C4-2B (cell line): ENCODE measurements at regions not wholly inside any gene's neighbourhood (a gene's known extent, or its start where the extent isn't known, plus 50 kb on each side); places are given as distances from the start of the nearest gene placed in this dataset.
A peak's percentile ranks its signal among the peaks of the same experiment; 100 is the strongest.

Source experiments
- H3K27ac ChIP-seq: fragments of 450-650 bp; 2 replicates; pipeline ENCODE4 v1.5.1; 2017
- ZFX ChIP-seq: fragments of 450-650 bp; IDR thresholded peaks from 2 replicates; pipeline ENCODE4 v1.6.1; 2017
- TF ChIP-seq, protein P1 (sequence below): fragments of 450-650 bp; conservative IDR thresholded peaks from 2 replicates; pipeline ENCODE4 v1.5.1; 2017; ENCODE audit warnings: mild to moderate bottlenecking

DNA sequence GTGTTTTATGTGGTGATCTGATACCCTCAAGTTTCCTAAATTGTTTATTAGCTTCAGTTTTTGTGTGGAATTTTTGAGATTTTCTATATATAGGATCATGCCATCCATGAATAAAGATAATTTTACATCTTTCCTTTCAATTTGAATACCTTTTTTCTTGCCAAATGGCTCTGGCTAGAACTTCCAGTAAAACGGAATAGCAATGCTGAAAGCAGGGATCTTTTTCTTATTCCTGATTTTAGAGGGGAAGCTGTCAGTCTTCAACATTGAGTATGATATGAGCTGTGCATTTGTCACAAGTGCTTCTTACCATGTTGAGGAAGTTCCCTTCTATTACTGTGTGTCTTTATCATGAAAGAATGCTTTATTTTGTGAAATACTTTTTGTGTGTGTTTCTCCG lies 618.8 kb downstream of the FGF9 start:
- H3K27ac ChIP-seq: no peak overlapping the region
- TF ChIP-seq, protein P1, sequence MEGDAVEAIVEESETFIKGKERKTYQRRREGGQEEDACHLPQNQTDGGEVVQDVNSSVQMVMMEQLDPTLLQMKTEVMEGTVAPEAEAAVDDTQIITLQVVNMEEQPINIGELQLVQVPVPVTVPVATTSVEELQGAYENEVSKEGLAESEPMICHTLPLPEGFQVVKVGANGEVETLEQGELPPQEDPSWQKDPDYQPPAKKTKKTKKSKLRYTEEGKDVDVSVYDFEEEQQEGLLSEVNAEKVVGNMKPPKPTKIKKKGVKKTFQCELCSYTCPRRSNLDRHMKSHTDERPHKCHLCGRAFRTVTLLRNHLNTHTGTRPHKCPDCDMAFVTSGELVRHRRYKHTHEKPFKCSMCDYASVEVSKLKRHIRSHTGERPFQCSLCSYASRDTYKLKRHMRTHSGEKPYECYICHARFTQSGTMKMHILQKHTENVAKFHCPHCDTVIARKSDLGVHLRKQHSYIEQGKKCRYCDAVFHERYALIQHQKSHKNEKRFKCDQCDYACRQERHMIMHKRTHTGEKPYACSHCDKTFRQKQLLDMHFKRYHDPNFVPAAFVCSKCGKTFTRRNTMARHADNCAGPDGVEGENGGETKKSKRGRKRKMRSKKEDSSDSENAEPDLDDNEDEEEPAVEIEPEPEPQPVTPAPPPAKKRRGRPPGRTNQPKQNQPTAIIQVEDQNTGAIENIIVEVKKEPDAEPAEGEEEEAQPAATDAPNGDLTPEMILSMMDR: no peak
- no peak for TF ChIP-seq ZFX

DNA sequence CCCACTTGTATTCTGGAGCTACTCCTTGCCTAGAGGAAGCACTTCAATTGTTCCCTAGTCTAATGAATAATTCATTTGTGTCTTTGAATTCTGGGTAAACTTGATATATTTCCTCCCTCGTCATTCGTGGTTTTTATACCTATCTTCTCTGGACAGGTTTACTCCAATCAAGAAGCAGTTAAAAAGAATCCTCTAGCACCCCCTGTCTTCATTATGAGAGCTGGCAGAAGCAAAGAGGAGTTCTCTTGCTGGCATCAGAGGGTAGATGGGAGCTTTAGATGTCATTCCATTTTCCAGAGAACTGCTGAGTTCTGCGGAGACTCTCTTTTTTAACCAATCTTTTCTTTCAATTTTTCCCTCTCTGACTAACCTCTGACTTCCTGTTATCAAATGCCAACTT lies 627.7 kb downstream of the FGF9 start:
- TF ChIP-seq ZFX: no peak
- TF ChIP-seq, protein P1: peak; percentile 33
- no peak overlapping the region for H3K27ac ChIP-seq

DNA sequence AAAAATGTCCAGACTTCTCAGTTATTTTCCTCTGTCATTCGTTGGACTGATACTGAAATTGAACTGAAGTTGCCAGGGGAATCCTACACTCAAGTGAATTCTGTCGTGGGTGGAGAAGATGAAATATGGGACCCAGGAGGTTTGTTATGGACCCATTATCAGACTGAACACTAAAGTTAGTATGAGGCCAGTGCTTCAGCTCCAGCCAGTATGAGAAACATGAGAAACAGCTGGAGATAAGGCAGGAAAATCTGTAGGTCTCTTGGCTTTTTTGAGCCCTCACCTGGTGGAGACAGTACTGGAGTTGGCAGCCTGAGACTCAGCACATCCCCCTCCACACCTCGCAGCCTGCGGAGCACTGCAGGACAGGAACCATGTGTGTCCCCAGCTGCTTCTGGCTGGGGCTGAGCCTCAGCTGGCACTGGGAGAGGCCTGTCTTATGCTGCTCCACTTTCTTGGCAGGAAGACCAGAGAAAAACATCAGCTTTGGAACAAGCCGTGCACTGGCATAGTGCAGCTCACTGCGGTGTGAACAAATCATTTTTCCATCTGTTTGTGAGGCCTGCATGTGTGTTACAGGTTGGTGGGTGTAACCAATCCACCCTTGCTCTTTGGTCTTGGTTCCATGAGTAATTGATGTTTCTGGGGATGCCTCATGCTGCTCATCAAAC lies 641.0 kb downstream of the FGF9 start:
- no peak overlapping the region for H3K27ac ChIP-seq
- TF ChIP-seq, protein P1: no peak
- TF ChIP-seq ZFX: no peak

DNA sequence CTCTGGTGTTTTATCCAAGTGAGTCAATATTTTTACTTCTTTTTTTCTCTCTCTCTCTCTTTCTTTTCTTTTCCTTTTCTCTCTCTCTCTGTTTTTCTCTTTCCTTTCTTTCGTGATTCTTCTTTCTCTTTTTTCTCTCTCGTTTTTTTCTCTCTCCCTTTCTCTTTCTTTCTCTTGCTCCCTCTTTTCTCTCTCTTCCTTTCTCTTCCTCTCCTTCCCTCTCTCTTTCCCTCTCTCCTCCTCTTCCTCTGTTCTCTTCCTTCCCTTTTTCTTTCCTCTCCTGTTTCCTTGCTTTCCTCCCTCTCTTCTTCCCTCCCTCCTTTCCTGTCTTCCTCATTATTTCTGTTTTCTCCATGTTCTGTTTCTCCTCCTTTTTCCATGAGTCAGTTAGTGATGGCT lies 641.5 kb downstream of the FGF9 start:
- TF ChIP-seq, protein P1: no peak
- TF ChIP-seq ZFX: no peak
- H3K27ac ChIP-seq: no peak overlapping the region

DNA sequence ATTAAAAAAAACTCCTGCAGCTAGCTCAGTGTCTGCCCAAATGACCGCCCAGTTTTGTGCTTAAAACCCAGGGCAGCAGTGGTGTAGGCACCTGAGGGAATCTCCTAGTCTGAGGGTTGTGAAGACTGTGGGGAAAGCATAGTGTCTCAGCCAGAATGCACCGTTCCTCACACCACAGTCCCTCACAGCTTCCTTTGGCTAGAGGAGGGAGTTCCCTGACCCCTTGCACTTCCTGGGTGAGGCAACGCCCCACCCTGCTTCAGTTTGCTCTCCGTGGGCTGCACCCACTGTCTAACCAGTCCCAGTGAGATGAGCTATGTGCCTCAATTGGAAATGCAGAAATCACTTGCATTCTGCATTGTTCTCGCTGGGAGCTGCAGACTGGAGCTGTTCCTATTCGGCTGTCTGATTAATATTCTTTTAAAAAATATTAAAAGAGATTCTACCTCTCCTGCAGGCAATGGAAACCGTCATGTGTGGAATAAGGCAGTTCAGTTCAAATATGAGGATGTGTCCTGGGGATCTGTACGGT lies 645.7 kb downstream of the FGF9 start:
- TF ChIP-seq, protein P1: no peak
- no peak for TF ChIP-seq ZFX
- H3K27ac ChIP-seq: no peak overlapping the region

DNA sequence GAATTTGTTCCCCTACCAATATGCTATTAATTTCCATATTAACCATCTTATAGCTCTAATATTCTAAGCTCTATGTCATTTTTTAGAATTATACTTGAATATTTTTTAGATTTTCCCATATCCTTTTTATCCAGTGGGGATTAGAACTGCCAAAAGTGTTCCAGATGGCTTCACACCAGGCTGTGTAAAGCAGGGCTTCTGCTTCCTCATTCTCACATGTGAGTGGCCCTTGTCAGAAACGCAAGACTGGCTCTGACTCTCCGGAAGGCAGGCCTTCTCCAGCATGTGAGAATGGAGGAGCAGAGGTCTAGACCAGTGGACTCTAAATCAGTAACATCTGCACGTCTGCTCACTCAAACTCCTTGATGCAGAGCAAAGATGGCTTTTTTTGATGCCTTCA lies 650.1 kb downstream of the FGF9 start:
- no peak overlapping the region for H3K27ac ChIP-seq
- TF ChIP-seq, protein P1: no peak
- no peak for TF ChIP-seq ZFX

DNA sequence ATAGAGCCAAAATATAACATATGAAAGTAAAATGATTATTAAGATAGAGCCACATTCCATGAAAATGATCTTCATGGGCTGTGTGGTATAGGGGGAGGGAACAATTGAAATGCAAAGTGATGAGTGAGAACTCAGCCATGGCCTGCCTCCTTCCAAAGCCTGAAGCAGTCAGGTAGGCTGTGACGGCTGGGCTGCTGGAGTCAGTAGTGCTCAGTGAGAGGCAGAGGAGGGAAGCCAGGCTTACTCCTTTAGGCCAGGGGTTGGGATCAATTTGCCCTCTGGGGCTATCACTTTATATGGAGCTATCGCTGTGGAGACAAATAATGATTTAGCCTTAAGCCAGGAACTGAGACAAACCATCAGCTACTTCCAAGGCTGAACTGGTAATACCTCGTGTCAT lies 654.9 kb downstream of the FGF9 start:
- H3K27ac ChIP-seq: peak overlapping the region; percentile 72
- TF ChIP-seq, protein P1: no peak
- TF ChIP-seq ZFX: no peak
